Right renal cortex interstitium (tissue), 3 donors: ENCODE measurements at regions not wholly inside any gene's neighbourhood (a gene's known extent, or its start where the extent isn't known, plus 50 kb on each side); places are given as distances from the start of the nearest gene placed in this dataset.
A peak's percentile ranks its signal among the peaks of the same experiment; 100 is the strongest.
"Not testable (repeated sequence)": the region's sequence is repeated elsewhere in the genome, so short reads cannot be mapped to it uniquely, and the experiment has no call there.

Source experiments
- DNase-seq, 3 donors: peaks; one replicate each; pipeline ENCODE4 v3.0.0-alpha.2; 2013; ENCODE audit warnings: low read depth in 3 of 3, low spot score in 2 of 3

- not testable (repeated sequence) for DNase-seq
Measured at GRCh38 chr2:181737302-181737701, 57.0 kb upstream of the NEUROD1 start.

DNA sequence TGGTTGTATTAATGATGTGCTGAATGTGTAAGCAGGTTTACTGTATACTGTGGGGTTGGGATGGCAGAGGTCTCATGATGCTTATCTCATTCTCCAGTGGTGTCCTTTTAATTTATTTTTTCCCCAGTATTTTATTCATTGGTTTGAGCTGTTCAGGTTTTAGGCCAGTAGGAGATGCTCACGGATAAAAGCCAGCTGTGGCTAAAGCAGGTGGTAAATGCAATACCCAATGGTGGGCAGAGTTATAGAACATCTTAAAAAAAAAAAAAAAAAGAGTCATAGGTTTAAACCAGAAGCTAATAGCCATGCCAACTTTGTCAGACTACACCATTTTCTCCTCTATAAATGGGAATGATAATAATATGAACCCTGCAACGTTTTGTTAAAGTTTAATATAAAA is 57.8 kb upstream of the NEUROD1 start:
- DNase-seq: no peak

- DNase-seq: no peak
Measured at GRCh38 chr2:181738563-181738962, 58.2 kb upstream of the NEUROD1 start.

DNA sequence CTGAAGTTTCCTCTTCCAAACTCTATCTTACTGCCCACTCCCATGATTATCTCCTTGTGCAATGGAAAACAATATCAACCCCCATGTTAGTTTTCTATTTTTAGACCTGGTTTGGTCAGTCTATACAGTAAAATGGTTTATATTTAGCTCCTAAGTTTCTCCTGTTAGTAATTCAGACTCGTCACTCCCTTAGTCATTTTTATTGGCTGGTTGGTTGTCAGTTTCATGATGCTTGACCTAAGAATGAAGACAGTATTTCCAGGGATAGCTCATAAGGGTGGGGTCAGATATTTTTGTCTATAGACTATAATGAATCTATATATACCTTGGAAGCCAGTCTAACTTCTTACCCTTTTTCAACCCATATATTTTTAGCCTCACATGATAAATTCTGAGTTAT is 61.4 kb upstream of the NEUROD1 start:
- no peak for DNase-seq

- DNase-seq: no peak
Measured at GRCh38 chr2:181742361-181742760, 62.0 kb upstream of the NEUROD1 start.

- peak; percentile 35 to 47 (median 45) for DNase-seq
Measured at GRCh38 chr2:181742922-181743722, 62.8 kb upstream of the NEUROD1 start.

DNA sequence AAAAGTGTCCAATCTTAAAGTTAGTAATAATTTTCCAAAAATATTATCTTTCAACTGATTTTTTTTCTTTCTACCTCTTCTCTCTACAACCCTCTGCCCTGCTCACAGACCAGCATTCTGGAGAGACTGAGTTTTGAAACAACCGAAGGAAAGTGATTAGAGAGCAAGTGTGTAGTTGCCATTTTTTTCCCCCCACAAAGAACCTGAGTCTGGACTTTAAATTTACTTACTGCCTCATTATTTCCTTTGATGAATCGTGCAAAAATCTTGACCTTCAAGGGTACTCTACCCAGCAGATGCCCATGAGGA is 63.4 kb upstream of the NEUROD1 start:
- DNase-seq: no peak

- no peak for DNase-seq
Measured at GRCh38 chr2:181745796-181746540, 65.7 kb upstream of the NEUROD1 start.

GRCh38 chr2:181746844-181747243 is 66.5 kb upstream of the NEUROD1 start:
- no peak for DNase-seq

DNA sequence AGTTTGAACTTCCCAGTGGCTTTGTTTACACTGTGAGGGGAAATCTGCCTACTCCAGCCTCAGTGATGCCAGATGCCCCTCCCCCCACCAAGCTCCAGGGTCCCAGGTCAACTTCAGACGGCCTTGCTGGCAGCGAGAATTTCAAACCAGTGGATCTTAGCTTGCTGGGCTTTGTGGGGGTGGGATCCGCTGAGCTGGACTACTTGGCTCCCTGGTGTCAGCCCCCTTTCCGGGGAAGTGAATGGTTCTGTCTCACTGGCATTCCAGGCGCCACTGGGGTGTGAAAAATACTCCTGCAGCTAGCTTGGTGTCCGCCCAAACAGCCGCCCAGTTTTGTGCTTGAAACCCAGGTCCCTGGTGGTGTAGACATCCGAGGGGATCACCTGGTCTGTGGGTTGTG is 70.0 kb upstream of the NEUROD1 start:
- no peak for DNase-seq

DNA sequence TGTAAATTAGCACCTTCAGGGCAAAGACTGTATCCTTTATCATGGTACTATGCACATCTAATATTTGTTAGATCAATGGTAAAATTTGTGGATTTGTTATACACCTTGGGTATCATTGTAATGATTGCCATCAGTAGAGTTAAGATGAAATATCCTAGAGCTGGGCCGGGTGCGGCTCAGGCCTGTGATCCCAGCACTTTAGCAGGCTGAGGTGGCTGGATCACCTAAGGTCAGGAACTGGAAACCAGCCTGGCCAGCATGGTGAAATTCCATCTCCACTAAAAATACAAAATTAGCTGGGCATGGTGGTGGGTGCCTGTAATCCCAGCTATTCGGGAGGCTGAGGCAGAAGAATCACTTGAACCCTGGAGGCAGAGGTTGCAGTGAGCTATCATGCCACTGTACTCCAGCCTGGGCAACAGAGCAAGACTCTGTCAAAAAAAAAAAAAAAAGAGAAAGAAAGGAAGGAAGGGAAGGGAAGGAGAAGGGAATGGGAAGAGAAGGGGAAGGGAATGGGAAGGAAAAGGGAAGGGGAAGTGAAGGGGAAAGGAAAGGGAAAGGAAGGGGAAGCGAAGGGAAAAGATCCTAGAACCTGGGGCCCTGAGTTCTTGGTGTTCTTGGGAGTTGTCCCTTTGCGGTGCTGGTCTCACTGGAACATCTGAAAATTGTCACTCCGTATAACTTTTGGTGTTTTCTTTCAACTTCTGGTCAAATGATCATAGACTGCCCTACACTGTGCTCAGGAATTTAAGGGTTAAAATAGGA is 71.1 kb upstream of the NEUROD1 start:
- DNase-seq: no peak

GRCh38 chr2:181752301-181752700 is 72.0 kb upstream of the NEUROD1 start:
- DNase-seq: no peak

GRCh38 chr2:181753686-181754085 is 73.4 kb upstream of the NEUROD1 start:
- no peak for DNase-seq

- DNase-seq: no peak
Measured at GRCh38 chr2:181754105-181754504, 73.8 kb upstream of the NEUROD1 start.

GRCh38 chr2:181755181-181755580 is 74.9 kb upstream of the NEUROD1 start:
- no peak for DNase-seq

- DNase-seq: no peak
Measured at GRCh38 chr2:181760521-181760920, 80.2 kb upstream of the NEUROD1 start.

DNA sequence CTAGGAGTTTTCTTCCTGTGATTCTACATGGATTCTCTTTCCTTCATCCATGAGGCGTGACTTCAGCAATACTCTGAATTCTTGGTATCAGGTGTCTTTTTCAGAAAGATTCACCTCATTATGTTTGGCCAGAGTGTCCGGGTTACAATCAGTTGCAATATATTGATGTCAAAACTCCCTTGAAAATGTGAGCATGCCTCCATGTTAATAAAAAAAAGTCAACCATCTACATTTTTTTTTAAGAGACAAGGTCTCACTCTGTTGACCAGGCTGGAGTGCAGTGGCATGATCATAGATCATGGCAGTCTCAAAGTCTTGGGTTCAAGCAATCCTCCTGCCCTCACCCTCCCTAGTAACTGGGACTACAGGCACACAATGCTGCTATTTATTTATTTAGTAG is 80.9 kb upstream of the NEUROD1 start:
- no peak for DNase-seq

GRCh38 chr2:181762000-181762399 is 81.7 kb upstream of the NEUROD1 start:
- no peak for DNase-seq

- DNase-seq: no peak
Measured at GRCh38 chr2:181762848-181763247, 82.5 kb upstream of the NEUROD1 start.

- DNase-seq: no peak
Measured at GRCh38 chr2:181763423-181763822, 83.1 kb upstream of the NEUROD1 start.

- DNase-seq: no peak
Measured at GRCh38 chr2:181764095-181764963, 84.0 kb upstream of the NEUROD1 start.
